ENCODE measurements at regions not wholly inside any gene's neighbourhood (a gene's known extent, or its start where the extent isn't known, plus 50 kb on each side); places are given as distances from the start of the nearest gene placed in this dataset.
"Not testable (repeated sequence)": the region's sequence is repeated elsewhere in the genome, so short reads cannot be mapped to it uniquely, and the experiment has no call there.

- H3K9me3 Mint-ChIP-seq, result no peaks in the 10 kb centered on the region
These were observed 112.0 kb upstream of the MTHFD1L start for GRCh38 chr6:150753371-150754064.

GRCh38 chr6:150755042-150755441 lies 110.5 kb upstream of the MTHFD1L start:
- Mint-ChIP-seq H3K4me1 (ENCODE audit: low read depth) (no peaks in the 10 kb centered on the region), H3K4me3 (no peak overlapping the region), H3K27me3 (no peaks in the 10 kb centered on the region), H3K9me3 (no peaks in the 10 kb centered on the region), H3K27ac (no peak overlapping the region), H3K36me3 (ENCODE audit: low read depth) (no peaks in the 10 kb centered on the region)

More at GRCh38 chr6:150753371-150754064, 112.0 kb upstream of the MTHFD1L start:
- H3K4me3 Mint-ChIP-seq, result no peak overlapping the region
- H3K4me1 Mint-ChIP-seq (ENCODE audit: low read depth), result no peaks in the 10 kb centered on the region
- H3K36me3 Mint-ChIP-seq (ENCODE audit: low read depth), result no peaks in the 10 kb centered on the region
- H3K27ac Mint-ChIP-seq, result no peak overlapping the region
- H3K27me3 Mint-ChIP-seq, result no peaks in the 10 kb centered on the region

- H3K4me1 Mint-ChIP-seq (ENCODE audit: low read depth), result no peaks in the 10 kb centered on the region
- no peaks in the 10 kb centered on the region for H3K36me3 Mint-ChIP-seq (ENCODE audit: low read depth)
- H3K27ac Mint-ChIP-seq, result no peak overlapping the region
These were observed 110.0 kb upstream of the MTHFD1L start for GRCh38 chr6:150755524-150755923.

GRCh38 chr6:150756173-150756572 lies 109.3 kb upstream of the MTHFD1L start:
- Mint-ChIP-seq H3K4me3 (no peak overlapping the region), H3K27me3 (no peaks in the 10 kb centered on the region), H3K36me3 (ENCODE audit: low read depth) (no peaks in the 10 kb centered on the region), H3K4me1 (ENCODE audit: low read depth) (no peaks in the 10 kb centered on the region), H3K9me3 (no peaks in the 10 kb centered on the region), H3K27ac (no peak overlapping the region)

More at GRCh38 chr6:150755524-150755923, 110.0 kb upstream of the MTHFD1L start:
- H3K27me3 Mint-ChIP-seq, result no peaks in the 10 kb centered on the region
- H3K9me3 Mint-ChIP-seq, result no peaks in the 10 kb centered on the region
- H3K4me3 Mint-ChIP-seq, result no peak overlapping the region

- H3K9me3 Mint-ChIP-seq; H3K4me3 Mint-ChIP-seq; H3K36me3 Mint-ChIP-seq (ENCODE audit: low read depth); H3K4me1 Mint-ChIP-seq (ENCODE audit: low read depth); H3K27me3 Mint-ChIP-seq; H3K27ac Mint-ChIP-seq: not testable (repeated sequence)
These were observed 107.7 kb upstream of the MTHFD1L start for GRCh38 chr6:150757807-150758206.

GRCh38 chr6:150759483-150759882 lies 106.0 kb upstream of the MTHFD1L start:
- Mint-ChIP-seq H3K27me3 (no peaks in the 10 kb centered on the region), H3K27ac (no peak overlapping the region), H3K9me3 (no peaks in the 10 kb centered on the region)

GRCh38 chr6:150761771-150762170 lies 103.7 kb upstream of the MTHFD1L start:
- Mint-ChIP-seq H3K27ac (no peak overlapping the region), H3K9me3 (no peaks in the 10 kb centered on the region), H3K27me3 (no peaks in the 10 kb centered on the region), H3K4me1 (ENCODE audit: low read depth) (peaks cover 4% of the 10 kb centered on the region), H3K4me3 (no peak overlapping the region), H3K36me3 (ENCODE audit: low read depth) (no peaks in the 10 kb centered on the region)

More at GRCh38 chr6:150759483-150759882, 106.0 kb upstream of the MTHFD1L start:
- H3K4me1 Mint-ChIP-seq (ENCODE audit: low read depth), result peaks cover 1% of the 10 kb centered on the region
- H3K4me3 Mint-ChIP-seq, result no peak overlapping the region
- H3K36me3 Mint-ChIP-seq (ENCODE audit: low read depth), result no peaks in the 10 kb centered on the region

GRCh38 chr6:150764334-150765066 lies 101.0 kb upstream of the MTHFD1L start:
- Mint-ChIP-seq H3K36me3 (ENCODE audit: low read depth) (no peaks in the 10 kb centered on the region), H3K27ac (no peak overlapping the region), H3K9me3 (no peaks in the 10 kb centered on the region), H3K4me3 (no peak overlapping the region), H3K4me1 (ENCODE audit: low read depth) (peaks cover 4% of the 10 kb centered on the region), H3K27me3 (no peaks in the 10 kb centered on the region)

GRCh38 chr6:150765067-150765764 lies 100.3 kb upstream of the MTHFD1L start:
- H3K27ac Mint-ChIP-seq, result no peak overlapping the region
- H3K4me3 Mint-ChIP-seq, result no peak overlapping the region
- H3K36me3 Mint-ChIP-seq (ENCODE audit: low read depth), result no peaks in the 10 kb centered on the region

GRCh38 chr6:150766201-150766997 lies 99.1 kb upstream of the MTHFD1L start:
- H3K4me1 Mint-ChIP-seq (ENCODE audit: low read depth), result peaks cover 4% of the 10 kb centered on the region
- no peak overlapping the region for H3K4me3 Mint-ChIP-seq
- no peaks in the 10 kb centered on the region for H3K27me3 Mint-ChIP-seq
- no peak overlapping the region for H3K27ac Mint-ChIP-seq
- H3K9me3 Mint-ChIP-seq, result no peaks in the 10 kb centered on the region
- H3K36me3 Mint-ChIP-seq (ENCODE audit: low read depth), result no peaks in the 10 kb centered on the region

More at GRCh38 chr6:150765067-150765764, 100.3 kb upstream of the MTHFD1L start:
- Mint-ChIP-seq H3K27me3 (no peaks in the 10 kb centered on the region), H3K4me1 (ENCODE audit: low read depth) (peaks cover 4% of the 10 kb centered on the region), H3K9me3 (no peaks in the 10 kb centered on the region)

- Mint-ChIP-seq H3K9me3 (no peaks in the 10 kb centered on the region), H3K36me3 (ENCODE audit: low read depth) (no peaks in the 10 kb centered on the region), H3K4me1 (ENCODE audit: low read depth) (peaks cover 4% of the 10 kb centered on the region), H3K27me3 (no peaks in the 10 kb centered on the region), H3K4me3 (no peak overlapping the region), H3K27ac (no peak overlapping the region)
These were observed 98.3 kb upstream of the MTHFD1L start for GRCh38 chr6:150767161-150767560.

GRCh38 chr6:150767571-150768018 lies 97.9 kb upstream of the MTHFD1L start:
- Mint-ChIP-seq H3K36me3 (ENCODE audit: low read depth) (no peaks in the 10 kb centered on the region), H3K27ac (no peak overlapping the region), H3K4me3 (no peak overlapping the region), H3K4me1 (ENCODE audit: low read depth) (peaks cover 4% of the 10 kb centered on the region), H3K9me3 (no peaks in the 10 kb centered on the region), H3K27me3 (no peaks in the 10 kb centered on the region)

- Mint-ChIP-seq H3K4me3 (no peak overlapping the region), H3K27me3 (peaks cover 4% of the 10 kb centered on the region), H3K27ac (no peak overlapping the region), H3K36me3 (ENCODE audit: low read depth) (peaks cover 3% of the 10 kb centered on the region), H3K4me1 (ENCODE audit: low read depth) (peaks cover 5% of the 10 kb centered on the region), H3K9me3 (peaks cover 9% of the 10 kb centered on the region)
These were observed 94.9 kb upstream of the MTHFD1L start for GRCh38 chr6:150770637-150771036.

- Mint-ChIP-seq H3K4me3 (no peak overlapping the region), H3K4me1 (ENCODE audit: low read depth) (peaks cover 5% of the 10 kb centered on the region), H3K9me3 (peaks cover 18% of the 10 kb centered on the region), H3K36me3 (ENCODE audit: low read depth) (peaks cover 3% of the 10 kb centered on the region), H3K27ac (no peak overlapping the region), H3K27me3 (peaks cover 4% of the 10 kb centered on the region)
These were observed 91.5 kb upstream of the MTHFD1L start for GRCh38 chr6:150773969-150774368.
